Retina (tissue), 1 donor: ENCODE measurements at regions not wholly inside any gene's neighbourhood (a gene's known extent, or its start where the extent isn't known, plus 50 kb on each side); places are given as distances from the start of the nearest gene placed in this dataset.

Experiments
- DNase-seq: peaks from one replicate; pipeline ENCODE4 v3.0.0-alpha.2; 2016

DNA sequence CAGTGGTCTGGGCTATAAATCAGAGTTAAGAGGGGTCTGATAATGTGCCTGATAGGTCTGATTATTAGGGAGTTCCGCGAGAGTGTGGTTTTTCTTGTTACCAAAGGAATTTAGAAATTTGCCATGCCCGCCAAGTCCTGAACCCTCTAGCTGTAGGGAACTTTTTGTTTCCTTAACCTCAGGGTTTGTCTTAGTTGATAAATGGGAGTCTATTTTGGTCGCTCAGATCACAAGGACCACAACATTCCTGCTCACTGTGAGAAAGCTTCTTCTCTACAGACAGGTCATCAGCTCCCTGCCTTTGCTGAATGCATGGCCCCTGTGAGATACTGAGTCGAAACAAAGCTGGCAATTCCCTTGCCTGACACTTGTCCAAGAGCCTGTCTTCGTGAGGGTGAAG is 497.8 kb downstream of the HS3ST4 start:
- DNase-seq: no peak

- no peak for DNase-seq
Observed at GRCh38 chr16:26194526-26194925, 502.8 kb downstream of the HS3ST4 start.

DNA sequence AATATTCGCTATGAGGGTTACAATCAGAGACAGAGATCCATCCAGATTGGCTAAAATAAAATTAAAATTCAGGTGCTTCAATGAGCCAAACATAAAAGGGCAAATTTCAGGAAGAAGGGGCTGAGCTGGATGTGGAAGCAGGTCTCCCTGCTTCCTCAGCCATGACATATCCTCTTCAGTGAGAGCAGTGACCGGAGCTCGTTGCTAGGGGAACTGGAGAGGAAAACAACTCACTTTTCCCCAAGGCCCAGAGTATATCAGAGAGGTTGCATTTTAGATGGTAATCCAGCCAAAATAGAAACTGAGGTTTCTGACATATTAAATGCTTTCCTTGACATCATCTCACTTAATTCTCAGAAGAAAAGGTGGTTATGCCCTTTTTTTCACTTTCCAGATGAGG is 503.5 kb downstream of the HS3ST4 start:
- DNase-seq: no peak

DNA sequence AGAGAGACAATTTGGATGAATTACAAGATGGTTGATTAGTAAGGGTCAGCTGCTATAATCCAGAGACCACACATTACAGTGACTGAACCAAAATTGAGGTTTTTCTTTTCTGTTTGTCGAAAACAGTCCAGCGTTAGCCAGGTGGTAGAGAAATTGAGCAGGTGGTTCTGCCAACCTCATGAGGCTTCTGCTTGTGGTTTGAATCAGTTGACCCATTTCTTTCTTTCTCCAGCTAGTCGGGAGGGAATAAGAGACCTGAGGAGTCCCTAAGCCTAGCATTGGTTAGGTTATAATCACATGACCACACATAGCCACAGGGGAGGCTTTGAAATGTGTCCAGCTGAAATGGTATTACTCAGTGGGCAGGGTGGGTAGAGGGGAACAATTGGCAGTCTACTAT is 504.6 kb downstream of the HS3ST4 start:
- DNase-seq: no peak

DNA sequence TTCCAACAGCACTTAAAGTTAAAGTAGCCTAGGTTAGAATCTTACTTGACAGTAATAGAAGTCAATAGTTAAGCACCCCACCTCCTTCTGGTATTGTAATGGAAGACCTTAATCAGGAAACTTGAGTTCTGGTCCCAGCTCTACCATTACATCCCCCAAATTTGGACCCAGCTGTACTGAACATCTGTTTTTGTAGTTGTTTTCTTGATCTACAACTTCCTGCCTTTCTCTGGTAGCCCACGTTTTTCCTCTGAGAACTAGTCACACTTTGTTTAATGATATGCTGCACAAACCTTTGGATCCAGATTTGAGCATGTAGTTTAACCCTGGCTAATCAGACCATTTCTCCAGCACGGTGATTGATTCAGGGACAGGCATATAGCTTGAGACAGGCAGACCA is 505.0 kb downstream of the HS3ST4 start:
- DNase-seq: no peak

- DNase-seq: no peak
Observed at GRCh38 chr16:26197707-26198106, 505.9 kb downstream of the HS3ST4 start.

DNA sequence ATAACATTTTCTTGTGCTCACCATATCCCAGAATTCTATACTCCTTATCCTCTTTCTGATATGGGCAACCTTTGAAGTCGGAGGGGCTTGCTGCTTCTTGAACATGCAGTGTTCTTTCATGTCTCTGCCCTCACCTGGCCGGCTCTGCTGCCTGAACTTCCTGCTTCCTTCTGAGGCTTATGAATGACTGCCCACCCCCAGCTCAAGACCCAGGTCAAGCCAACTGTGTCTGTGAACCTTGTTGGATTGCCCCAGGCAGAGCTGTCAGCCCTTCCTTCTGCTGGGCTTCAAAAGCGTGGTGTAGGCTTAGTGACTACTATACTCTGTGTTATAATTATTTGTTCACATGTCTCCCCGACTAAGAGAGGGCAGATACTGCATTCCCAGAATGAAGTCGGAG is 506.5 kb downstream of the HS3ST4 start:
- DNase-seq: no peak

DNA sequence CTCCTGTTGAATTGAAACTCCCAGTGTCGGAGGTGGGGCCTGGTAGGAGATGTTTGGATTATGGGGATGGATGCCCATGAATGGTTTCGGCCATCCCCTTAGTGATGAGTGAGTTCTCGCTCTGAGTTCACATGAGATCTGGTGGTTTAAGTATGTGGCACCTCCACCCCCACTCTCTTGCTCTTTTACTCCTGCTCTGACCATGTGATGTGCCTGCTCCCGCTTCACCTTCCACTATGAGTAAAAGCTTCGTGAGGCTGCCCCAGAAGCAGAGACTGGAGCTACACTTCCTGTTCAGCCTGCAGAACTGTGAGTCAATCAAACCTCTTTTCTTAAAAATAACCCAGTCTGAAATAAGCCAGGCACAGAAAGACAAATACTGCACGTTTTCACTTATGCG is 512.4 kb downstream of the HS3ST4 start:
- no peak for DNase-seq

GRCh38 chr16:26211542-26211941 is 519.8 kb downstream of the HS3ST4 start:
- DNase-seq: no peak

DNA sequence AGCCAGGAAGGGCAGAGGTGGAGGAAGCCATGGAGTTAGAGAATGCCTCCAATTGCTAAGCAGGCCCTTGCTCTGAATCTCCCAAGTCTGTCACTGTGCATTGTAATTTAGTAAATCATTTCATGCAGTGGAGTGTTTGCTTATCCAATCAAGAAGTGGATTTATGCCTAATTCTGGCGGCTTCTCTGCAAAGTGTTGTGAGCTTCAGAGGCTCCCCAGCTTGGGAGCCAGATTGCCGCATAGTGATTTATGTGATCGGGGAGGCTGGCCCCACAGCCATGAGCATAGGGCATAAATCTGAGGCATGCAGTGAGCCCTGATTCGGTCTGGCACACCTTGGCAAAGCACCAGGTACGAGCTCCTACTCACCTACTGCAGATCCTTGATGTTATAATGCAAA is 520.8 kb downstream of the HS3ST4 start:
- no peak for DNase-seq

DNA sequence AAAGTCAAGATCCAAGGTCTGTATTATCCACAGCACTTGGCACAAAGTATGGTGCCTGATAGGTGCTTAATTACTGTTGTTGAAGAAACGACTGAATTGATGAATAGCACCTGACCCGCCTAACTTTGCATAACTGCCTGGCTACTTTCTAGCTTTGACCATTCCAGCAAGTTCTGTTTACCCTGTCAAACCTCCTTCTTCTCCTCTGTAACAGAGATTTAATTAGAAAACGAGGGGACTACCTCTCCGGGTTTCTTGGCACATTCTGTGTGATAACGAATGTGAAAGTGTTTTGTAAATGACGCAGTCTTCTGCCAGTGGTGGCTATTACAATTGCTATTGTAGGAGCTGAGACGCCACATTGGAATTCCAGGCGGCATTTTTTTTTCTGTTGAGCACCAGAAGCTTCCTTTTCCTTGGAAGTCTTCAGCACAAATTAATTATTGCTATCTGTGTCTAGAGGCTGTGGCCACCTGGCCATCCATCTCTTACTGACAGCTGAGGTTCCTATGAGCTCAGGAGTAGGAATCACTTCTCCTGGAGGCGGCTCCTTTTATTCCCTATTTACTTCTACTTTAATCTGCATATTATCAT is 522.9 kb downstream of the HS3ST4 start:
- no peak for DNase-seq

- DNase-seq: no peak
Observed at GRCh38 chr16:26220894-26221293, 529.1 kb downstream of the HS3ST4 start.

DNA sequence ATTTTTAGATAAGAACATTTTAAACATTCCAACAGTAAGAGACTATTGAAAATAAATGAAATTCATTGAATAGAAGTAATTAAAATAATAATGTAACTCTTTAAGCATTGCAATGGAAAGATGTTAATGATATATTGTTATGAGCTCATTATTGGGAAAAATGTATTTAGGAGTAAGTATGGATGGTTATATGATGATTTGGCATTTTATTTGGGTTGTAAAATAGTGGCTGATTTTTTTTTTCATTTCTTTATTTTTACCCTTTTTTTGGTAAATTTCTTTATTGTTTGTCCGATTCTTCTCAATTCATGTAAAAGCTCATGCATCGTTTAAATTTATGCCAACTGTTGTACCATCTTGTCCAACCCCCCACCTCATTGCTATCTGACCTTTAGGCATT is 539.9 kb downstream of the HS3ST4 start:
- DNase-seq: no peak

DNA sequence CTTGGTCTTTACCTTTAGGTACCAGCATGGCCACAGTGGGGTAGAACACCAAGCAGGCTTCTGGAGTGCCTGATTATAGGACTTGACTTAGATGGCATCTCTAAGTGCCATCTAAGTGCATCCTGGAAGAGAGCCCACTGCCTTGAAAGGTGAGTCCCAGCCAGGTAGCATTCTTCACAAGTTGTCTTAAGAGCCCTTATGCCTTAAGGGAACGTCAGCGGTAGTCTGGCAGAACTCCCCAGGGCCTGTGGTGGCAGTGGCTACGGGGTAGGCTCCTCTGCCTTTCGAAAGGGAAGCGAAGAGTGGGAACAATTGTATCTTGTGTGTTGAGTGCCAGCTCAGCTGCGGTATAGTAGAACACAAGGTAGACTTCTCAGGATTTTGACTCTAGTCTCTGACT is 549.0 kb downstream of the HS3ST4 start:
- DNase-seq: no peak

DNA sequence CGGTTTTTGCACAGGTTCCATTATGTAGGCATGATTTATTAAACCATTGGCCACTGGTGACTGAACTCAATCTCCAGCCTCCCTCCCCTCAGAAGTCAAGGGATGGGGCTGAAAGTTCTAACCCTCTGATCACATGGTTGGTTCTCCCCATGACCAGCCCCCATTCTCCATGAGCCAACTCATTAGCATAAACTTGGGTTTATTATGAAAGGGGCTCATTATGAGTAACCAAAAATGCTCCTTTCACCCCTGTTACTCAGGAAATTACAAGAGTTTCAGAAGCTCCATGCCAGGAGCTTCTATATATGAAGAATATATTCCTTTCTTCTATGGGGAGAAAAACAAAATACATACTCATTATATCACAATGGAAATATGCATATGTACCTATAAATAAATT is 555.3 kb downstream of the HS3ST4 start:
- no peak for DNase-seq

- DNase-seq: no peak
Observed at GRCh38 chr16:26252598-26252997, 560.8 kb downstream of the HS3ST4 start.

GRCh38 chr16:26261621-26262020 is 569.9 kb downstream of the HS3ST4 start:
- no peak for DNase-seq

GRCh38 chr16:26263406-26263805 is 571.6 kb downstream of the HS3ST4 start:
- DNase-seq: no peak

- no peak for DNase-seq
Observed at GRCh38 chr16:26267641-26268040, 575.9 kb downstream of the HS3ST4 start.

DNA sequence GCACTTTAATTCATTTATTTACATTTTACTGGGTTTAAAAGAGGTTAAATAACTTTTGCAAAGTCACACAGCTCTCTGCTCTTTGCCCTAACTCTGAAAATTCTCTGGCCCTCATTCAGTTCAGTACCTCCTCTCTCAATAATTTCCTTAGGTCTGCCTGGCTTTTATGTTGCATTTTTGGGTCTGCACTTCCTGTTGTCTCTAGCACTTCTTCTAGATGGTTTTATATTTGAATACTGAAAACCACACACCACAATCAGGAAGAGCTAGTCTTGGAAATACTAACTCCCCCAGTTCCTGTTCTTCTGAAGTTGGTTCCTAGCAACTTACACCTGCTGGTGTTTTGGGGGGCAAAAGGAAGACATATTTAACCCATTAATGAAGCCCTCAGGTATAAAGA is 577.9 kb downstream of the HS3ST4 start:
- DNase-seq: no peak

DNA sequence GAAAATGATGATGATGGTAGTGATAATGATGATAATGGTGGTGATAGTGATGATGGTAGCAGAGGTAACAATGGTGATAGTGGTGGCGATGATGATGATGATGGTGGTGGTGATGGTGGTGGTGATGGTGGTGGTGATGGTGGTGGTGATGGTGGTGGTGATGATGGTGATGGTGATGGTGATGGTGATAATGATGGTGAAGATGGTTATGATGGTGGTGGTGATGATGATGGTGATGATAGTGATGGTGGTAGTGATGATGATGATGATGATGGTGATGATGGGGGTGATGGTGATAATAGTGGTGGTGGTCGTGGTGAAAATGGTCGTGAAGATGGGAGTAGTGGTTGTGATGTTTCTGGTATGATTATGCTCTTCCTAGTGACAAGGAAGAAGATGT is 581.8 kb downstream of the HS3ST4 start:
- DNase-seq: no peak

- no peak for DNase-seq
Observed at GRCh38 chr16:26275021-26275590, 583.3 kb downstream of the HS3ST4 start.

- DNase-seq: no peak
Observed at GRCh38 chr16:26276289-26276688, 584.5 kb downstream of the HS3ST4 start.

- DNase-seq: no peak
Observed at GRCh38 chr16:26281381-26282110, 589.8 kb downstream of the HS3ST4 start.
